GM19238 (cell line): ENCODE measurements at regions not wholly inside any gene's neighbourhood (a gene's known extent, or its start where the extent isn't known, plus 50 kb on each side); places are given as distances from the start of the nearest gene placed in this dataset.

Experiments used
- DNase-seq: peaks from one replicate; pipeline ENCODE4 v3.0.0; 2011; ENCODE audit warnings: low spot score; ENCODE audit not compliant: insufficient read length

GRCh38 chr9:89806371-89807100 lies 201.7 kb downstream of the GADD45G start:
- no peak for DNase-seq

- DNase-seq = no peak
Measured at GRCh38 chr9:89807101-89807395, 202.2 kb downstream of the GADD45G start.

GRCh38 chr9:89807682-89808075 lies 202.9 kb downstream of the GADD45G start:
- DNase-seq = no peak

DNA sequence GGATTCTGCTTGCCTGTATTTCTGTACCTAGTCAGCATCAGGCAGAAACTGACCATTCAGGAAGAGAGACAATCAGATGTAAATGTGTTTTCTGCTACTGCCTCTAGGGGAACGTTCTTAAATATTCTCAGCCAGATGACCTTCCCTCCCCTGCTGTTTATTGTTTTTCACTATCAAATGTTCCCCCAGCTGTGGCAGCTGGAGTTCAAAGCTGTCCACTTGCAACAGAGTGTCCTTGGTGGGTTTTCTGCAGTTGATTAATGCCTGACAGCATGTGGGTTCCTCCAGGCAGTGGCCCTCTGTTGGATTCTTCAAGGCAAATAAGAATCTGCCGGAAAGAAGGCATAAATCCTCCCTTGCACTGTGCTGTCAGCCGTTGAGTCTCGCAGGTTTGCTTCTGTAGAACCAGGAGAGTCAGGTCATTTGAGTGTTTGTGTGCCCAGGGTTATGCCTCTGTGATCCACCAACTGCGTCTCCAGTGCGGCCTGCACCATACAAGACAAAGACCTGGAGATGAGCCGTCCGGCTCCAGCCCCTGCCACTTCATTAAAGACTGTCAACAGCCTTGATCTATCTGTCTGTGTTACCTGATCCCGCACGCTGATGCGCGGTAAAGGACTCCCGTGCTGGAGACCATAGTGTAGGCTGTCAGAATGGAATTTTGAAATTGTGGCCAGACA lies 203.4 kb downstream of the GADD45G start:
- no peak for DNase-seq

DNA sequence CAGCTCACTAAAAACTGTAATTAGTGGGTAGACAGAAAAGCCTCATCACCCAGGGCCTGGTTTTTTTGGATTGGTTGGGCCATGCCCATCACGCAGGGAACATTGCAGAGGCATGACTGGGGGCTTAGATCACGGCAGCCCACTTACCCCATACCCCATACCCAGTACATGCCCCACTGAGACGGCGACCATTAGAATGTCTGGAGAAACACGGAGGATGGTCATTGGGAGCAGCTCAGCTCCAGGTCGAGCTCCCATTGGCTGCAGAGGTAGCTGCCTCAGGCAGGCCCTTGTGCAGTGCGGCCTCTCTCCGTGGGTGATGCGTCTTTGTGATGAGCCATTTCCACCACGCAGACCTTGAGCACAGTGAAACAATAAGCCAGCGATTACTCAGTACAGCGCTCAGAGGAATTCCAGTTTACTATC lies 204.0 kb downstream of the GADD45G start:
- no peak for DNase-seq

DNA sequence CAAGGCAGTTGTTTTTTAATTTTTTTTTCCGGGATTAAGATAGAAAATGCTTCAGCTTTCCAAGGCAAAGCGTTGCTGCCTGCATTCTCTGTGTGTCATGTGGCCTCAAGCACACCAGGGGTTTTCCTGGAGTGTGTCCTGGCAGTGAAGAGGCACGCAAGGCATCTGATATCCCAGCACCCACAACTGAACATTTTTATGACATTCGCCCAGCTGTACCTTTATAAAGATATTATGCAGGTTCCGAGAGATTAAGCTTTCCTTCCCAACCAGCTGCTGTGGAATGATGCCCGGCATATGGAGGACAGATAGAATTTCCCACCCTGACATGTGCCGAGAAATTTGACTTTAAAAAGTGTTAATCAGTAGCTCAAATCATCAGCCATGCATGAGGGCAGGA lies 205.6 kb downstream of the GADD45G start:
- no peak for DNase-seq

DNA sequence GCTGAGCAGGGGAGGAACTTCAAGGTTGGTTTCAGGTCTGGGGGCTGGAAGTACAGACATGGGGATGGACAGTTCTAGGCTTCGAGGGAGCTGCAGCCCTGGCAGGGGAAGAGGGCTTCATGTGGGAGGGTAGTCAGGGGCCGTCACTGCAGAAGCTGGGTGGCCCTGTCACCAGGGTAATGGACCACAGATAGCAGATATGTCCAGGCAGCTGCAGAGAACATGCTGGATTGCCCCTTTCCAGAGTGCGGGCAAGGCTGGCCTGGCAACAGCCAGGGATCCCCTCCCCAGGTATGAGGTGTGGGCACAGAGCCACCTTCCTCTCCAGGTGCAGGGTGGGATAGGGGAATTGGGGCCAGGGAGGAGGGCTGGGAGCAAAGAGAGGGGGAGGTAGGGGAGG lies 206.5 kb downstream of the GADD45G start:
- no peak for DNase-seq

DNA sequence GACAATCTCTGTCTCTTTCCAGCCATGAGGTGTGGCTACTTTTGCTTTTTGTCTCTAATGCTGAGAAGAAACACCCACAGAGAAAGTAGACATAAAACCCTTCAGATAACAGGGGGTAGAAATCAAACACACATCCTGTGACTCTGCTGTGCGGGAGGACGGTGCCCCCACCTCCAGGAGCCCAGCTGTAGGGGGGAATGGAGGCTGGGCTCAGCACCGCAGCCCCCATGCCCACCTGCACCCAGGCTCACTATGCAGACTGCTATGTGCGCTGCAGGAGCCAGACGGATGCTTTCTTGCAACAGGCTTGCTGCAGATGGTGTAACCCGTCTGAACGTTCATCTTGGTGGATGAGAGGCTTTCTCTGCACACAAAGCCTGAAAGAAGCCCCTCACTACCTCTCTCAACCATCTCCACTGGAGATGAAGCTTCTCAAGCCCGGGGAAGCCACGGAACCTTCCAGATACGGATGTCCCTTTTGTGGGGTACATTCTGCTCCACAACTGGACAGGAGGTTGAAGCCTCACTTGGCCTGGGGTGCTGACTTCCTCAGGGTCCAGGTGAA lies 207.2 kb downstream of the GADD45G start:
- no peak for DNase-seq

DNA sequence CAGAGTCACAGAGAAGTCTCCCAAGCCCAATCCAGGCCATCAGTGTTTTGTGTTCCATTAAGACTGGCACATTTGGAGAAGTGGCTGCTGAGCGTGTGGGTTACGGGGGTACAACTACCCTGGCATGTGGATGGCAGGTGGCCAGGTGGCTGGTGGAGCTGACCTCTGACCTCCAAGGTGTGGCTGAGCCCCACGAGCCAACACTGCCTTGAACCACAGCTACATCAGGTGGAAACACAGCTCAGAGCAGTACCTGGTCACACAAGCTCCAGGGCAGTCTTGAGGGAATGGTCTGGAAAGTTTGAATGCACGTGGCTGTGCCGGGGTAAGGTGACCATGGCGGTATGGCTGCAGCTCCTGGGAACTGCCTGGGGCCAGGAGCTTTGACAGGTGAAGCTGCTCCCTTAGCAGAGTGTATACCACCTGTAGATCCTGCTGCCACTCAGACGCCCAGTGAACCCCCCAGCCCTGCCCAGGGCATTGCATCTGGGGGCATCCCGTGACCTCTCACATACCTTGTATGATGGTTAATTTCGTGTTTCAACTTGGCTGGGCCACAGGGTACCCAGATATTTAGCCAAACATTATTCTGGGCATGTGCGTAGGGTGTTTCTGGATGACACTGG lies 207.9 kb downstream of the GADD45G start:
- DNase-seq = no peak

DNA sequence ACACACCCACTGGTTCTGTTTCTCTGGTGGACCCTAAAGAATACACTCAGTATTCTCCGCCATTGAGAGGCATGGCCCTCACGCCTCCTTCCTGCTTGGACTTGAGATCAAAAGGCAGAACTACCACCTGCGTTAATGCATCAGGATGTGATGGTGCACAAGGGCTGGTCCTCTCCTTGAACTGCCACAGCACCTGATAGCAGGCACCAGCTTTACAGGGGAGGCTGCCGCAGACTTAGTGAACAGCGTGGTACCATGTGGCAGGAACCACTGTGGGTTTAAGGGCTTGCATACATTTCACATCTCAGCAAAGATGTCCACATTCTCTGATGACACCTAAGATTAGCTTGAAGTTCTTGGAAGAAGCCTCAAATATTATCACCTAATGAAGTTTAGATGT lies 208.7 kb downstream of the GADD45G start:
- DNase-seq = no peak

GRCh38 chr9:89814340-89815040 lies 209.7 kb downstream of the GADD45G start:
- DNase-seq = no peak

GRCh38 chr9:89815061-89815902 lies 210.5 kb downstream of the GADD45G start:
- DNase-seq = no peak

DNA sequence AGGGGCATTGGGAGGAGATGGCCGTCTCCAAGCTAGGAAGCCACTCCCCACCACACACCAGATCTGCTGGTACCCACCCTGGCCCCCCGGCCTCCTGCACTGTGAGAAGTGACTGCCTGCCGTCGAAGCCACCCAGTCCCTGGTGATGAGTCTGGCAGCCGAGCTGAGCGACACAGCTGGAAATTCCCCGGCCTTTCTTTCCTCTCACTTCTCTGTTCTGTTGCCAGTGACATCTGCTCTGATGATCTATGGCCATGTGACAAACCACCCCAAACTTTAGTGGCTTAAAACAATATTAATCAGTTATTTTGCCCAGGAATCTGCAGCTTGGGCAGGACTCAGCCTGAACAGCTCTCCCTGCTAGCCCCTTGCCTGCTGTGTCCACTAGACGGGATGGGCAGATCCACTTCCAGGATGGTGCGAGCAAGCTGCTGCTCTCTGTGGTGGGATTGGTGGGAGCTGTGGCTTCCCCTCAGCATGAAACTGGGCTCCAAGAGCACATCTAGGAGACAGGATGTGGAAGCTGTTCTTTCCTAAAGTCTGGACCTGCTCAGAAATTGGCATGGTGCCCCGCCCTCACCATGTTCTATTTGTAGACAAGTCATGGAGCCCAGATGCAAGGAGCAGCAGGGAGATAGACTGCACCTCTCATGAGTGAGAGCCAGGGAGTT lies 211.2 kb downstream of the GADD45G start:
- DNase-seq = peak; percentile 72

GRCh38 chr9:89817151-89817950 lies 212.5 kb downstream of the GADD45G start:
- no peak for DNase-seq

- no peak for DNase-seq
Measured at GRCh38 chr9:89820337-89820736, 215.5 kb downstream of the GADD45G start.

GRCh38 chr9:89821081-89821480 lies 216.3 kb downstream of the GADD45G start:
- DNase-seq = no peak

DNA sequence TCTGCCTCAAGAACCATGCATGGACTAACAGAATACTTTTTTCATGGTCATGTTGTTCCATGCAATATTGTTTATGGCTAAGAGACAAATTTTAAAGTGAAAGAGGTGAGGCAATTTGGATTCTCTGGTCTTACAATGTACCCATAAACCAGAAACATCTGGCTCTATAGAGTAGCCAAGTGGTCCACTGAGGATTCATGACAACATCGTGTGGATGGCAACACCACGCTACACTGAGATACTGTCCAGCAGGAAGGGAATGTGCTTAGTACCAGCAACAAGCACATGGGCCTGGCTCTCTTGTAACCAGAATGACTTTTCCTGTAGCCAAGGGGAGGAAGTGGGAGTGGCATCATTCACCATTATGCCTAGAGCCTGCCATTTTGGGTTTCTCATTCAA lies 218.2 kb downstream of the GADD45G start:
- no peak for DNase-seq

DNA sequence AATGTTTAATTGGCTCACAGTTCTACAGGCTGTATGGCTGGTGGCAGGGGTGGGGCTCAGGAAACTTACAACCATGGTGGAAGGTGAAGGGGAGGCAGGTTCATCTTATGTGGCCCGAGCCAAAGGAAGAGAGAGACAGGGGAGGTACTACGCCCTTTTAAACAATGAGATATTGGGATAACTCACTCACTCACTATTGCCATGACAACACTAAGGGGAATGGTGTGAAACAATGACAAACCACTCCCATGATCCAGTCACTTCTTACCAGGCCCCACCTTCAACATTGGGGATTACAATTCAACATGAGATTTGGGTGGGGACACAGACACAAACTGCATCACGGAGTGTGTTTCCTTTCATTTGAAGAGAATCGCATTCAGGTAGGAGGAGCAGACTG lies 220.9 kb downstream of the GADD45G start:
- DNase-seq = no peak

DNA sequence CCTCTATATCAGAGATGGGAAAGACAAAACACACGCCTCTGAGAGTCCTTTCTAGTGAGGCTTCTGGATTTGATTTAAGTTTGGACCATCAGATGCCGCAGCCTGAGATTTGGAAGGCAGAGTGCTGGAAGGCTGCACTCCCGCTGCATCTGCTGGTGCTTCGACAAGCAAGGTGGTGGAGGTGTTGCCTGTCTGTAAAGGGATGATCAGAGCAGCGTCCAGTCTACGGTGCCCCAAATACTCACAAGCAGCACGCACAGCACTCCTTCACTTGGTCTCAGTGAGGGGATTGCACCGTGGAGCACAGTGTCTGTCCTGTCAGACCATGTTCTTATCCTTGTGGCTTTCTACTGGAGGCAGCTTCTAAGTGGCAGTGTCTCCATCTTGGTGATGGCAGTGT lies 221.4 kb downstream of the GADD45G start:
- DNase-seq = no peak

DNA sequence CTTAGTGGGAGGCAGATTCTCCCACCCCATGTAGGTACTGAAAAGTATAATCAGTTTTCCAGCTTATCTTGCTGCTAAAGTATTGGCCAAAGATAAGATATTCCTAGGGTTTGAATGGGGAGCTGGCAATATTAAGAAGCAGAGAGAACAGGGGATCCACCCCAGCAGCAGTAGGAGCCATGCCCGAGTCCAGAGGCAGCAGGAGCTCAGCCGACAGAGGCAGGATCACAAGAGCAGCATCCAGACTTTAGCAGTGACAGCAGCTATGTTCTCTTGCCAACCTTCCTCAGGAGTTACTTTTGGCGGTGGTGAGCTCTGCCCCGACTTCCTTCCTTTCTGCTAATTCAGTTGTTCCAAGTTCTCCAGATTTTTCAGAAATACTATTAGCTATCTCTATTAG lies 224.5 kb downstream of the GADD45G start:
- DNase-seq = no peak
